Pancreas (tissue), 10 donors: ENCODE measurements at regions not wholly inside any gene's neighbourhood (a gene's known extent, or its start where the extent isn't known, plus 50 kb on each side); places are given as distances from the start of the nearest gene placed in this dataset.
"Not testable (repeated sequence)": the region's sequence is repeated elsewhere in the genome, so short reads cannot be mapped to it uniquely, and the experiment has no call there.

Experiments
- ATAC-seq, 4 donors: fragments of 200-7000 bp; cut with Tn5 transposase; one replicate each; pipeline versions ENCODE4 v1.8.0 to v1.9.1; 2020; ENCODE audit warnings: mild to moderate bottlenecking in 4 of 4, moderate library complexity in 4 of 4
- DNase-seq, 6 donors: peaks; one replicate each; pipeline ENCODE4 v3.0.0-alpha.2; 2020
- FAIRE-seq: peaks from 2 replicates; lab custom pipeline; 2012; peaks lifted over from hg19 to GRCh38; lab: Jason Lieb, UNC
- H3K27ac ChIP-seq, 4 donors: fragments of 200-600 bp; sonication (generic); 1 replicate in 3 of 4; 2 replicates in 1 of 4; pipeline versions ENCODE4 v1.5.0 to v1.8.0; 2020
- H3K27me3 ChIP-seq, 4 donors: fragments of 200-600 bp; one replicate each; pipeline ENCODE4 v1.8.0; 2021
- H3K36me3 ChIP-seq, 3 donors: fragments of 200-600 bp; sonication (generic) in 1 of 3; one replicate each; pipeline versions ENCODE4 v1.5.0 to v1.8.0; 2020 to 2021
- H3K4me1 ChIP-seq, 3 donors: fragments of 200-600 bp; one replicate each; pipeline ENCODE4 v1.8.0; 2021
- H3K4me3 ChIP-seq, 4 donors: fragments of 200-600 bp; sonication (generic) in 2 of 4; one replicate each; pipeline versions ENCODE4 v1.5.0 to v1.8.0; 2020 to 2021
- H3K9me3 ChIP-seq, 4 donors: fragments of 200-600 bp; one replicate each; pipeline ENCODE4 v1.8.0; 2021
- WGBS, 2 donors: extraction: QIAGEN DNeasy Blood & Tissue Kit; methylation state at CpG; one replicate each; pipeline ENCODE4 v1.1.7; 2013; 5-methylcytosine and 5-hydroxymethylcytosine counted together
- intact Hi-C, 3 donors: fragments of 100-400 bp; cut with DNase I; formaldehyde crosslinking; loops; one replicate each; pipeline versions ENCODE4 v1.11.1 to v1.14.2; 2022
- TF ChIP-seq, protein P1 (sequence below), 4 donors: fragments of 200-600 bp; sonication (generic) in 3 of 4; IDR thresholded peaks; one replicate each; pipeline versions ENCODE4 v1.5.0 to v1.8.0; 2021; ENCODE audit warnings: antibody characterized with exemption in 4 of 4
- donor health status: healthy with polysubstance abuse.
- donor health status: DM: no; HTN: no; CAD: no; lungs with moderate emphysema.
- donor health status: DM: no; HTN: no; CAD: no.
- donor health status: control.
- donor health status: control.
- donor health status: Bipolar disorder and iron deficiency.
- donor health status: DM: yes; HTN: yes; CAD: no.
- donor health status: DM: no; HTN: no; CAD: no.
- donor health status: DM: no; HTN: no; CAD: no.
- donor health status: DM: yes; HTN: yes; CAD: no.

DNA sequence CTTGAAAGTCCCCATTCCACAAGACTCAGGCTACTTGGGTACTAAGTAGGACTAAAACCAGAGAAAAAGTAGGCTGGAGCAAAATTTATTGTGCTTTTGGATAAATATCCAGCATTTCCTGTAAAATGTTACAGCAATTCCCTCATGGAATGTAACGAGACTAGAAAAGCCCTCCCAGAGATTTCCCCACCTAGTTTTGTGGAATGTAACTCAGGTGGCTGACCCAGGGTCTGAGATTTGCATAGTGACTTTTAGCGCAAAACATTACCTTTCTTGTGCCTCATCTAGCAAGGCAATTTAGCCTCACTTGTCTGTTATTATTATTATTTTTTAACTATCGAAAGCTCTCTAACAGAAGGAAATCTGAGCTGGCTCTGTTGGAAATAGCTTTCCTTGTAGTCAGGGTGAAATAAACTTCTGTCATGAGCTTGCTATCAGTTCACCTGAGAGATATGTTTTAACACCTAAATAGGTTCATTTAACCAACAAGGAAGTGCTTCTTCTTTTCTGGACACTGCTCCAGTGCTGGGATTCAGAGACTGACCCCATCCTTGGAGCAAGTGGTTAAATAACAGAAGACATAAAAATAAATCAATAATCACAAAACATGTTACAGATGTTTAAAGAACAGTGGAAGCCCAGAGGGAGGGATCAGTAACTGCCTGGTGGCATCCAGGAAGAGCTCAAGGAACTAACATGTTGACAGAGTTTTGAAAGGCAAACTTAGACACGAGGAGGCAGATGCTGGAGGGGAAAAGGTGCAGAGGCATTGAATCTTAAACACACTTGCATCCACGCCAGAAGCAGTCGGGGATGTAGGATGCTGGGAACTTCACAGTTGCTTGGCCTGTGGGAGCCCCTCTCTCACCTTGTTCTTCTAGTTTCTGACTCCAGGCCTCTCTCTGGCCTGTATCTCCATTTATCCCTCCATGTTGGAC lies 68.3 kb upstream of the RHOU start:
- no peak for FAIRE-seq
- Histone ChIP-seq H3K9me3 (no peaks in the 10 kb centered on the region), H3K4me1 (no peaks in the 10 kb centered on the region)

DNA sequence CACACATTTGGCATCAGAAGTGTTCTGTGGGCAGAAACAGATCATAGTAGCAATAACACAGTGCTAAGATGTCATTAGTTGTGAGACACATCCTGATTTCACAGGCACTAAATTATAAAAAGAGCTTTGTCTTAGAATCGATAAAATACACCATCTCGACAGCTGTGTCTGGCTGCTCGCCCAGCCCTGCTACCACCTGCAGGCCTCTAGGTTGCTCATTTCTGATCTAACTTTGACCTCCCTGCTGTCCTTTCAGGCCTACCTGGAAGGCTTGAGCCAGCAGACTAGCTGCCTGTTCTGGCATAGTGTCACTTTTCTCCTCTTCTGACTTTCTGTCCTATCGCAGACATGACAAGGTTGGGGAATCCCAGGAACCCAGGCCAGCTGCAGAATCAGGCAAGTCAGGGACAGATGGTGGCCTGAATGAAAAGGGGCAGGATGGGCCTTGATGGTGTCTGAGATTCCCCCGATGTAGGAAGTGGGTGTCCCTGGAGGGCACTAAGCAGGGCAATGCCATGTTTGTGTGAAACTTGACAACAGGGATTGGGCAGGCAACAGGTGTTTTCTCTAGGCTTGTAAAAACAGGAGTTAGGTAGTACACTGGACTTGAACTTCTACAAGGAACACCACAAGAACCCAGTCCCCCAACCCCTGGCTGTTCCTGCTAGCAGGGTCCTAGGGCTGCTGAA lies 66.6 kb upstream of the RHOU start:
- peak in 4 of 6 donors; percentile 39 to 63 (median 50) for DNase-seq

More for the DNA sequence above, 68.3 kb upstream of the RHOU start:
- WGBS, 2 donors = 63 to 67% methylated on average over 6 of the region's 6 CpGs
- no peak for DNase-seq
- no peaks in the 10 kb centered on the region for H3K27me3 ChIP-seq
- H3K36me3 ChIP-seq = no peaks in the 10 kb centered on the region
- ATAC-seq = no peak
- intact Hi-C loops = no loop called here
- H3K27ac ChIP-seq = peak overlapping the region in 2 of 4 donors; percentile 44 to 65
- TF ChIP-seq, protein P1, sequence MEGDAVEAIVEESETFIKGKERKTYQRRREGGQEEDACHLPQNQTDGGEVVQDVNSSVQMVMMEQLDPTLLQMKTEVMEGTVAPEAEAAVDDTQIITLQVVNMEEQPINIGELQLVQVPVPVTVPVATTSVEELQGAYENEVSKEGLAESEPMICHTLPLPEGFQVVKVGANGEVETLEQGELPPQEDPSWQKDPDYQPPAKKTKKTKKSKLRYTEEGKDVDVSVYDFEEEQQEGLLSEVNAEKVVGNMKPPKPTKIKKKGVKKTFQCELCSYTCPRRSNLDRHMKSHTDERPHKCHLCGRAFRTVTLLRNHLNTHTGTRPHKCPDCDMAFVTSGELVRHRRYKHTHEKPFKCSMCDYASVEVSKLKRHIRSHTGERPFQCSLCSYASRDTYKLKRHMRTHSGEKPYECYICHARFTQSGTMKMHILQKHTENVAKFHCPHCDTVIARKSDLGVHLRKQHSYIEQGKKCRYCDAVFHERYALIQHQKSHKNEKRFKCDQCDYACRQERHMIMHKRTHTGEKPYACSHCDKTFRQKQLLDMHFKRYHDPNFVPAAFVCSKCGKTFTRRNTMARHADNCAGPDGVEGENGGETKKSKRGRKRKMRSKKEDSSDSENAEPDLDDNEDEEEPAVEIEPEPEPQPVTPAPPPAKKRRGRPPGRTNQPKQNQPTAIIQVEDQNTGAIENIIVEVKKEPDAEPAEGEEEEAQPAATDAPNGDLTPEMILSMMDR (IDR thresholded peaks at IDR 0.05) = no peak
- no peak overlapping the region for H3K4me3 ChIP-seq

DNA sequence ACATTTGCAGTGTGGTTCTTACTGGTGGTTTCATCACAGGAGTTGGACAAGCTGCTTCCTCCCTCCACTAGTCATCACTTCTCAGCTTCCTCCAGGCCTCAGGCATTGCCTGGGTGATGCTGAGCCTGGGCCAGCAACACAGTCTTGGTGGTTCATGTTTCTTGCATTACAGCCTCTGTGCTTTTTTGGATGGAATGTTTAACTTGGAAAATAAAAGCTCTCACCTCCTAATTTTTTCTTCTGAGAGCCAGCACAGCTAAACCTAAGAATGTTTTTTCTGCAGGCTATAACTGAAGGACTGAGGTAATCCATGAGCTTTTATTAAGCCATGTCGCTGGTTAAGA lies 66.1 kb upstream of the RHOU start:
- peak in 2 of 4 donors; percentile 38 to 50 for ATAC-seq

More for the DNA sequence above, 66.6 kb upstream of the RHOU start:
- no peaks in the 10 kb centered on the region for H3K27me3 ChIP-seq
- H3K4me1 ChIP-seq = no peaks in the 10 kb centered on the region
- TF ChIP-seq, protein P1 (IDR thresholded peaks at IDR 0.05) = no peak
- 47 to 50% methylated on average over 5 of the region's 5 CpGs for WGBS, 2 donors
- H3K36me3 ChIP-seq = no peaks in the 10 kb centered on the region
- H3K4me3 ChIP-seq = no peak overlapping the region
- peak overlapping the region in 2 of 4 donors; percentile 44 to 65 for H3K27ac ChIP-seq
- ATAC-seq = peak; percentile 27 to 71 (median 60)
- intact Hi-C loops = no loop called here
- no peak for FAIRE-seq
- no peaks in the 10 kb centered on the region for H3K9me3 ChIP-seq

DNA sequence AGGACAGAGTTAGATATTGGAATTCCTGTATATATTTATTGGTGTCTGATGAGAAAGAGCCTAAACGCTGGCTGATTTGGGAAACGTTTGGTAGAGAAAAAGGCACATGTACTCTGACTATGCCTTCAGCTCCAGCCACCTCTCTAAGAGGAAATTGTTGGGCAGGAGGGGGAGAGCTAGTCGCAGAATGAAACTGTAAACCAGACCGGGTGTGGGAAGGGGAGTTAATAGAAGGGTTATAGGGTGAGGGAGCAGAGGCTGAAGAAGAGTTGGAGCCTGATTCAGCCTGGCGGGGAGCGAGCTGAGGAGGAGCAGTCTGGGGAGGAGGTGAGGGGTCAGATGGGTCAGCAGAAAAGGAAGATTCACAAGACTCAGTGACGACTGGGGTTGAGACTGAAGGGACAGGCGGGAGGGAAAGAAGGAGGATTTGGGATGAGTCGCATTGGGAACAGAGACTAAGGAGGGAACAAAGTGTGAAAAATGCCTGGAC lies 54.2 kb upstream of the RHOU start:
- not testable (repeated sequence) for H3K4me1 ChIP-seq, FAIRE-seq, DNase-seq, ATAC-seq, H3K27me3 ChIP-seq, H3K36me3 ChIP-seq, H3K27ac ChIP-seq, H3K9me3 ChIP-seq, H3K4me3 ChIP-seq
- WGBS, 2 donors = 65 to 71% methylated on average over 9 of the region's 9 CpGs
- intact Hi-C loops = loop anchor here in 1 of 3 donors (10.0 kb wide), 1 partner anchor 544 kb away; no protein-coding TSS in a partner anchor

More for the DNA sequence above, 66.1 kb upstream of the RHOU start:
- 75 to 80% methylated on average over 1 of the region's 1 CpG for WGBS, 2 donors
- intact Hi-C loops = no loop called here
- Histone ChIP-seq H3K9me3 (no peaks in the 10 kb centered on the region), H3K27ac (peak overlapping the region in 2 of 4 donors; percentile 44 to 65), H3K4me1 (no peaks in the 10 kb centered on the region), H3K4me3 (no peak overlapping the region), H3K36me3 (no peaks in the 10 kb centered on the region), H3K27me3 (no peaks in the 10 kb centered on the region)
- FAIRE-seq = no peak
- TF ChIP-seq, protein P1 (IDR thresholded peaks at IDR 0.05) = no peak
- no peak for DNase-seq

GRCh38 chr1:228683428-228683827 lies 51.9 kb upstream of the RHOU start:
- Histone ChIP-seq H3K4me3 (no peak overlapping the region), H3K9me3 (no peaks in the 10 kb centered on the region), H3K27ac (no peak overlapping the region), H3K27me3 (peaks cover 0 to 4% (median 0%) of the 10 kb centered on the region in 4 donors), H3K4me1 (no peaks in the 10 kb centered on the region), H3K36me3 (no peaks in the 10 kb centered on the region)
- DNase-seq (no peak), ATAC-seq (no peak), FAIRE-seq (no peak)
- intact Hi-C loops = loop anchor here in 1 of 3 donors (10.0 kb wide), 1 partner anchor 541 kb away; no protein-coding TSS in a partner anchor
- TF ChIP-seq, protein P1 (IDR thresholded peaks at IDR 0.05) = no peak
- WGBS, 2 donors = 75 to 86% methylated on average over 3 of the region's 3 CpGs
